Skeletal muscle cell (primary cell): ENCODE measurements at regions not wholly inside any gene's neighbourhood (a gene's known extent, or its start where the extent isn't known, plus 50 kb on each side); places are given as distances from the start of the nearest gene placed in this dataset.

ENCODE experiments used
- DNase-seq: peaks from one replicate; pipeline ENCODE4 v3.0.0-alpha.2; 2010; ENCODE audit warnings: low read depth
- H3K4me3 ChIP-seq: 2 replicates; pipeline ENCODE4 v1.5.1; 2011; ENCODE audit warnings: low read depth, mild to moderate bottlenecking, control low read depth, low read length, moderate library complexity

DNA sequence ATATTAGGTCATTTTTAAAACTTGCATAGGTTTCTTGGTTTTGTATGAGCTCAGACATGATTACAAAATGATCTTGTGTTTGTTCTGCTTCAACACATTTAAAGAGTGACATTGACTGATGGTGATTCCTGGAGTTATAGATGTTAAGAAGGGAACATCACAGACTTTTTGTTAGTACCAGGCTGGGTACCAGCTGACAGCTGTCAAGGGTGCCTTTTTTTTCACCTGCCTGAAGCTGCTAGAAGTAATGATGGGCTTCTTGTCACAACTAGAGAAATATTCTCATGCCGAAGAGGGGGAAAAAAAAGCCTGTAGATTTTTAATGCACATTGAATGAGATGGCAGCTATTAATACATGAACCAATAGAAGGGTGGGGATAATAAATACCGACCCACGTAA lies 226.6 kb upstream of the TRAM1L1 start:
- DNase-seq = no peak
- no peak overlapping the region for H3K4me3 ChIP-seq

GRCh38 chr4:117324851-117325491 lies 239.6 kb upstream of the TRAM1L1 start:
- DNase-seq = peak; percentile 70
- no peak overlapping the region for H3K4me3 ChIP-seq

DNA sequence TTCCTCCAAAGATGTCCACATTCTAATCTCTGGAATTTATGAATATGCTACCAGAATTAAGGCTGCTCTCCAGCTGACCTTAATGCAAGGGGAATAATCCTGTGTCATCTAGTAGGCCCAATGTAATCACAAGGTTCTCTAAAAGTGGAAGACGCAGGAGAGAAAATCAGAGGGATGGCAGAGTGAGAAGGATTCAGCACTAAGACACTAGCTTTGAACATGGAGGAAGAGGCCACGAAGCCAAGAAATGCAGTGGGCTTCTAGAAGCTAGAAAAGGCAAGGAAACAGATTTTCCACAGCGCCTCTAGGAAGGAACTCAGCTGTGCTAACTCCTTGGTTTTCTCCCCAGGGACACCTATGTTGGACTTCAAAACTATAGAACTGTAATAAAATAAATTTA lies 240.7 kb upstream of the TRAM1L1 start:
- no peak for DNase-seq
- no peak overlapping the region for H3K4me3 ChIP-seq

- no peak overlapping the region for H3K4me3 ChIP-seq
- DNase-seq = no peak
These were observed 242.1 kb upstream of the TRAM1L1 start for GRCh38 chr4:117327491-117327890.

DNA sequence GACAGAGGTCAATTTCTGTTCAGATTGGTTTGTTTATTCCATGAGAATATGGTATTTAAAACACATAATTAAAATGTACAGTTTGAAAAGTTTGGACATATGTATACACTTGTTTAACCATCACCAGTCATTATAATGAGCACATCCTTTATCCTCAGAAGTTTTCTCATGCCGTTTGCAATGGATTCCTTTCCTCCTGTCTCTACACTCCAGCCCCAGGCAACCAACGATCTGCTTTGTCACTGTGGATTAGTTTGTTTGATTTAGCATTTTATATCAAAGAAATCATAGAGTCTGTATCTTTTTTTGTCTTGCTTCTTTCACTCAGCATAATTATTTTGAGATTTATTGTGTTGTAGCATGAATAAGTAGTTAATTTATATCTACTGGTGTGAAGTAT lies 243.0 kb upstream of the TRAM1L1 start:
- DNase-seq = no peak
- H3K4me3 ChIP-seq = no peak overlapping the region

DNA sequence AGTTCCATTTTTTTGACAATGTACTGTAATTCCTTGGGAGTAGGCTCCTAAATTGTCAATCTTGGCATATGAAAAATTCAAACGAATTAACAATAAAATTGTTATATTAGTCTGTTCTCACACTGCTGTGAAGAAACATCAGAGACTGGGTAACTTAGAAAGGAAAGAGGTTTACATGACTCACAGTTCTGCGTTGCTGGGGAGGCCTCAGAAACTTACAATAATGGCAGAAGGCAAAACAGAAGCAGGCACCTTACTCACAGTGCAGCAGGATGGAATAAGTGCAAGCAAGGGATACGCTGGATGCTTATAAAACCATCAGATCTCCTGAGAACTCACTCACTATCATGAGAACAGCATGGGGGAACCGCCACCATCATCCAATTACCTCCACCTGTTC lies 246.4 kb upstream of the TRAM1L1 start:
- H3K4me3 ChIP-seq = no peak overlapping the region
- DNase-seq = no peak

GRCh38 chr4:117334451-117335188 lies 249.2 kb upstream of the TRAM1L1 start:
- no peak overlapping the region for H3K4me3 ChIP-seq
- DNase-seq = no peak

DNA sequence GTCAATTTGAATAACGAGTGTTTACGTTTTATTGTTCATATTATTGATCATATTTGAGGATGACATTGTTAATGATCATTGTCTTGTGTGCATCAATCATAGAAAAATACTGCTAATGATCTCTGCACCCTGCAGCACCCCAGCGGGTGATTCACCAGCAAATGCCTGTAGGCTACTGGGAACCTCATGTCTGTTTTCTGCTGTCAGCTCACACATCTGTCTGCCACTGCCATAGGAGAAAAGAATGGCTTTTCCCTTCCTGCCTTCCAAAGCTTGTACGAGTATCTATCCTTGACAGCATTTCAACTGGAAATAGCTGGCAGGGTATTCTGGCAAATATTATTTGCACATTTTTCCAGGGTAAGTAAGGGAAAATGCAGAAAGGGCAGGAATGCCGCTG lies 272.1 kb upstream of the TRAM1L1 start:
- no peak overlapping the region for H3K4me3 ChIP-seq
- no peak for DNase-seq

DNA sequence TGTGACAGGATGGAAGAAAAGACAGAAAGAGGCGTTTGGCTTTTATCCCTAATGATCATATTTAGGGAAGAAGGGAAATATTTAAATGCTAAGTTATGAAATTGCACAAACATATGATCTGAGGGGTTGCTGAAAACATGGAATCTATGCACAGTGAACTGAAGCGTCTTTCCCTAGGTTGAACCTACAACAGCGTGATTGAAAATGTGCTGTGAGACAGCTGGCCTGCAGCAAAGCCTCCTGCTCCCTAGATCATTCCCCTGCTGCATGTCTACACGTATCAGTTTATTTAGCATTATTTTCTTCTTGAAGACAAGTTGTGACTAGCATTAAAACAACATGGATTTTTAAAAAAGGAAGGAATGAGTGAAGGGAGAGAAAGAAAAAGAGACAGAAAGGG lies 272.5 kb upstream of the TRAM1L1 start:
- H3K4me3 ChIP-seq = no peak overlapping the region
- DNase-seq = no peak

DNA sequence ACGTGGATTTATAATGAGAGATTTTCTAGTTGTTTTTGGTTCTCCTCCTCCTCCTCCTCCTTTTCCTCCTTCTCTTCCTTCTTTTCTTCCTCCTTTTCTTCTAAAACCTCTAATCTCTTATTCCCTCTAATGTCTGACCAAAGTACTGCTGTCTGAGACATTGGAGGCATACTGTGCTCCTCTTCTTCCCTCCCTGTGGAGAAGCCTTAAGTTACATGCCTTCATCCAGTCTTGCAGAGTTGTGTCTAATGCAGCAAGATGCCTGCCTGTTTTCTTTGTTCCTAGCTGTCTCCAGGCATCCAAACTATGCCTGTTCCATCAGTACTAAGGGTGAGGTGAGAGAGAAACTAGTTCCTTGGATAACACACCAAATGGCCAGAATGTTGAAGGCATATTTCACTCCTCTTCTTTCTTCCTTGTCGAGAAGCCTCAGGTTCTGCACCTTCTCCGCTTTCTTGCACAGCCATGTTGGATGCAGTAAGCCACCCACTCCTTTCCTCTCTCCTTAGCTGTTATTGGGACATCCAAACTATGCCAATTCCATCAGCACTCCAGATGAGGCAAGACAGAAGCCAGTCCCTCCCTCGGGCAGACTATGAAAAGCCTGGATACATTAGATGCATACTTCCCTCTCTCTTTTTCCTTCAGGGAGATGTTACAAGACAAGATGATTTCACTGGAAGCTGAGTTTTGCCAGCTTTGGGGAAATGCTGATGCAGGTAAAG lies 285.7 kb upstream of the TRAM1L1 start:
- no peak for DNase-seq
- H3K4me3 ChIP-seq = no peak overlapping the region

GRCh38 chr4:117375101-117375500 lies 289.7 kb upstream of the TRAM1L1 start:
- no peak for DNase-seq
- H3K4me3 ChIP-seq = no peak overlapping the region

GRCh38 chr4:117376692-117377091 lies 291.3 kb upstream of the TRAM1L1 start:
- no peak overlapping the region for H3K4me3 ChIP-seq
- DNase-seq = no peak

DNA sequence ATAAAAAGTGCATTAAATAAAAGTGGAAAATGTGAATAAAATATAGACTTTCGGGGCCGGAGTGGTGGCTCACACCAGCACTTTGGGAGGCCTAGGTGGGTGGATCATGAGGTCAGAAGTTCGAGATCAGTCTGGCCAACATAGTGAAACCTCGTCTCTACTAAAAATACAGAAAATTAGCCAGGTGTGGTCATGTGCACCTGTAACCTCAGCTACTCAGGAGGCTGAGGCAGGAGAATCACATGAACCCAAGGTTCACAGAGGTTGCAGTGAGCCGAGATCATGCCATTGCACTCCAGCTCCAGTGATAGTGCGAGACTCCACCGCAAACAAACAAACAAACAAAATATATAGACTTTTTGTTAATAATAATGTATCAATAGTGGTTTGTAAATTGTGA lies 293.6 kb upstream of the TRAM1L1 start:
- H3K4me3 ChIP-seq = no peak overlapping the region
- no peak for DNase-seq

- no peak overlapping the region for H3K4me3 ChIP-seq
- DNase-seq = no peak
These were observed 298.1 kb upstream of the TRAM1L1 start for GRCh38 chr4:117383468-117383867.

DNA sequence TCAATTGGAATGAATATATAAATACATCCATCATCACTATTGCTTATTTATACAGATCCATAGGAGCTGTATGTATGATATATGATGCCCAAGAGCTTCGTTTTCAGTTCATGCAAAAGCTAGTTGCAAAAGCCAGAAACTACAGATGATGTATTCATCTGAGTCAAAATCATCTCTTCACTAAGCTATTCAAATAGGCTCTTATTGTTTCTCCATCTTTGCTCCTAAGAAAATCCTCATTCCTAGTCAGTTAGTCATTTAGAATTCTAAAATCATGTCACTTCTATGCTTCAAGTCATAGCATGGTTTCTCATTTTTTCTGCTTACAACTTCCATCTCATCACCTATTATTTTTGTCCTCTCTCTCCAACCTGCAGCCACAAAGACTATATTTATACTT lies 300.1 kb upstream of the TRAM1L1 start:
- no peak for DNase-seq
- no peak overlapping the region for H3K4me3 ChIP-seq

- no peak overlapping the region for H3K4me3 ChIP-seq
- DNase-seq = no peak
These were observed 301.7 kb upstream of the TRAM1L1 start for GRCh38 chr4:117387072-117387471.

- H3K4me3 ChIP-seq = peak overlapping the region; percentile 19
- DNase-seq = peak; percentile 40
These were observed 314.9 kb upstream of the TRAM1L1 start for GRCh38 chr4:117400039-117400835.

DNA sequence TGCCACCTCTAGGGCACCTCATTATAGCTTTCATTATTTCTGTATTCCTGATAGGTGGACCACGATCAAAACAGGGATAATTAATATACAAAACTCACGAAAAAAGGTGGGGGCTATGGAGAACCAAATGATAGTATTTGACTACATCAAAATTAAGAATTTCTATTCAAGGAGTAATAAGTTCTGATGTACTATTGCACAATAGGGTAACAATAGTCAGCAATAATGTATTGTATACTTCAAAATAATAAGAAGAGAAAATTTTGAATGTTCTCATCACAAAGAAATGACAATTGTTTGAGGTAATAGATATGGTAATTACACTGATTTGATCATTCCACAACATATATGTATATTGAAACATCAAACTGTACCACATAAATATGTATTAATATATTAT lies 327.3 kb upstream of the TRAM1L1 start:
- no peak for DNase-seq
- H3K4me3 ChIP-seq = no peak overlapping the region

DNA sequence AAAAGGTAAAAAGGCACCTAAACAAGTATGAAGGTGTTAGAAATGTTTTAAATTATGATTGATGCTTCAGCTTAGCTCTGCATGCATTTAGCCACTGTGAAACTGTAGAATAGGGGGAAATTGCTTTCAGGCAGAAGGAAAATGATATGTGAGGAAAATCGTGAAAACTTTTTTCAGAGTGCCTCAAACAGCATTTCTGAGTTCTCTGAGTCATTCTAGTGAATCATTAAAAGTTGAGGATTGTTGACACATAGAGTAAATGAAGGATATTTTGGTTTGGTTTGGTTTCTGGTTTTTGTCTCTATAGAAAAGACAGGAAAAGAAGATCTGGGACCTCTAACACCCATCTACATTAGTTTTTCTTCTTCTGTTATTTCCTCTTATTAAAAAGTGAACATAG lies 332.5 kb upstream of the TRAM1L1 start:
- DNase-seq = no peak
- H3K4me3 ChIP-seq = no peak overlapping the region

- no peak for DNase-seq
- H3K4me3 ChIP-seq = no peak overlapping the region
These were observed 335.6 kb upstream of the TRAM1L1 start for GRCh38 chr4:117420948-117421347.
